HCT116 (cell line): ENCODE measurements at regions not wholly inside any gene's neighbourhood (a gene's known extent, or its start where the extent isn't known, plus 50 kb on each side); places are given as distances from the start of the nearest gene placed in this dataset.

ENCODE experiments used
- POLR2A ChIP-seq: IDR thresholded peaks from 2 replicates; pipeline ENCODE4 v1.7.0; 2011; ENCODE audit warnings: borderline replicate concordance; ENCODE audit not compliant: insufficient read depth, insufficient read length; ENCODE audit errors: extremely low read depth
- POLR2AphosphoS5 ChIP-seq: IDR thresholded peaks from 2 replicates; pipeline ENCODE4 v1.6.1; 2011; ENCODE audit warnings: mild to moderate bottlenecking, low read depth, low read length, moderate library complexity
- RAD21 ChIP-seq: IDR thresholded peaks from 2 replicates; pipeline ENCODE4 v1.6.1; 2012; ENCODE audit warnings: low read depth, mild to moderate bottlenecking
- SP1 ChIP-seq: IDR thresholded peaks from 2 replicates; pipeline ENCODE4 v1.6.1; 2012; ENCODE audit warnings: low read depth
- TCF7L2 ChIP-seq: IDR thresholded peaks from 2 replicates; pipeline ENCODE4 v1.7.0; 2011; ENCODE audit warnings: borderline replicate concordance, inconsistent platforms; ENCODE audit not compliant: insufficient read depth, insufficient read length; ENCODE audit errors: extremely low read depth
- YY1 ChIP-seq: IDR thresholded peaks from 2 replicates; pipeline ENCODE4 v1.6.1; 2011; ENCODE audit warnings: low read length, low read depth, moderate library complexity, mild to moderate bottlenecking; ENCODE audit not compliant: insufficient replicate concordance; ENCODE audit errors: extremely low read depth
- ZFX ChIP-seq: fragments of 450-650 bp; IDR thresholded peaks from 2 replicates; pipeline ENCODE4 v1.6.1; 2017
- ZNF274 ChIP-seq: fragments of 200-500 bp; sonication (Bioruptor generic); IDR thresholded peaks from 2 replicates; pipeline ENCODE4 v1.6.1; 2014; ENCODE audit warnings: mild to moderate bottlenecking, low read depth, low read length, inconsistent platforms
- TF ChIP-seq, protein P1 (sequence below), 3 experiments: fragments of 200-600 bp in 1 of 3; sonication (generic) in 1 of 3; IDR thresholded peaks in 2 of 3; conservative IDR thresholded peaks in 1 of 3; 2 replicates each; pipeline ENCODE4 v1.5.1; 2012 to 2017; ENCODE audit warnings: low read depth in 2 of 3, low read length in 2 of 3, antibody characterized with exemption in 1 of 3, borderline replicate concordance in 1 of 3, control low read depth in 1 of 3, mild to moderate bottlenecking in 1 of 3, mixed read lengths in 1 of 3, mixed run types in 1 of 3, moderate library complexity in 1 of 3; ENCODE audit not compliant: insufficient read depth in 1 of 3
- TF ChIP-seq, protein P2 (sequence below): IDR thresholded peaks from 2 replicates; pipeline ENCODE4 v1.6.1; 2012; ENCODE audit warnings: low read depth

DNA sequence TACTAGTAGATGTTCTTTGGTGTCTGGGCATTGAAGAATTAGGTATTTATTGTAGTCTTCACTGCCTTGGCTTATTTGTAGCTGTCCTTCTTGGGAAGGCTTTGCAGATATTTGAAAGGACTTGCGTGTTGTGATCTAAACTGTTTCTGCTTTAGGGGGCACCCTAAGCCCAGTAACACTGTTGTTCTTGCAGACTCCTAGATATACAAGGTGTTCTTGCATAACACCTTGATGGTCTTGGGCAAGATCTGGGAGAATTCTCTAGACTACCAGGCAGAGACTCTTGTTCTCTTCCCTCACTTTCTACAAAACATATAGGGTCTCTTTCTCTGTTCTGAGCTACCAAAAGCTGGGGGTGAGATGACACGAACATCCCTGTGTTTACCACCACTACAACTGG lies 179.1 kb downstream of the FAM170A start:
- TF ChIP-seq, protein P1, sequence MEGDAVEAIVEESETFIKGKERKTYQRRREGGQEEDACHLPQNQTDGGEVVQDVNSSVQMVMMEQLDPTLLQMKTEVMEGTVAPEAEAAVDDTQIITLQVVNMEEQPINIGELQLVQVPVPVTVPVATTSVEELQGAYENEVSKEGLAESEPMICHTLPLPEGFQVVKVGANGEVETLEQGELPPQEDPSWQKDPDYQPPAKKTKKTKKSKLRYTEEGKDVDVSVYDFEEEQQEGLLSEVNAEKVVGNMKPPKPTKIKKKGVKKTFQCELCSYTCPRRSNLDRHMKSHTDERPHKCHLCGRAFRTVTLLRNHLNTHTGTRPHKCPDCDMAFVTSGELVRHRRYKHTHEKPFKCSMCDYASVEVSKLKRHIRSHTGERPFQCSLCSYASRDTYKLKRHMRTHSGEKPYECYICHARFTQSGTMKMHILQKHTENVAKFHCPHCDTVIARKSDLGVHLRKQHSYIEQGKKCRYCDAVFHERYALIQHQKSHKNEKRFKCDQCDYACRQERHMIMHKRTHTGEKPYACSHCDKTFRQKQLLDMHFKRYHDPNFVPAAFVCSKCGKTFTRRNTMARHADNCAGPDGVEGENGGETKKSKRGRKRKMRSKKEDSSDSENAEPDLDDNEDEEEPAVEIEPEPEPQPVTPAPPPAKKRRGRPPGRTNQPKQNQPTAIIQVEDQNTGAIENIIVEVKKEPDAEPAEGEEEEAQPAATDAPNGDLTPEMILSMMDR (IDR thresholded peaks at IDR 0.05 in 2 of 3, conservative IDR thresholded peaks at IDR 0.05 in 1 of 3; ENCODE audit: borderline replicate concordance in 1 of 3, insufficient read depth in 1 of 3, low read depth in 2 of 3, low read length in 2 of 3), result no peak
- TF ChIP-seq POLR2A (no peak), POLR2AphosphoS5 (no peak), ZNF274 (no peak), TCF7L2 (no peak), ZFX (no peak), SP1 (no peak), RAD21 (no peak), YY1 (no peak)
- TF ChIP-seq, protein P2, sequence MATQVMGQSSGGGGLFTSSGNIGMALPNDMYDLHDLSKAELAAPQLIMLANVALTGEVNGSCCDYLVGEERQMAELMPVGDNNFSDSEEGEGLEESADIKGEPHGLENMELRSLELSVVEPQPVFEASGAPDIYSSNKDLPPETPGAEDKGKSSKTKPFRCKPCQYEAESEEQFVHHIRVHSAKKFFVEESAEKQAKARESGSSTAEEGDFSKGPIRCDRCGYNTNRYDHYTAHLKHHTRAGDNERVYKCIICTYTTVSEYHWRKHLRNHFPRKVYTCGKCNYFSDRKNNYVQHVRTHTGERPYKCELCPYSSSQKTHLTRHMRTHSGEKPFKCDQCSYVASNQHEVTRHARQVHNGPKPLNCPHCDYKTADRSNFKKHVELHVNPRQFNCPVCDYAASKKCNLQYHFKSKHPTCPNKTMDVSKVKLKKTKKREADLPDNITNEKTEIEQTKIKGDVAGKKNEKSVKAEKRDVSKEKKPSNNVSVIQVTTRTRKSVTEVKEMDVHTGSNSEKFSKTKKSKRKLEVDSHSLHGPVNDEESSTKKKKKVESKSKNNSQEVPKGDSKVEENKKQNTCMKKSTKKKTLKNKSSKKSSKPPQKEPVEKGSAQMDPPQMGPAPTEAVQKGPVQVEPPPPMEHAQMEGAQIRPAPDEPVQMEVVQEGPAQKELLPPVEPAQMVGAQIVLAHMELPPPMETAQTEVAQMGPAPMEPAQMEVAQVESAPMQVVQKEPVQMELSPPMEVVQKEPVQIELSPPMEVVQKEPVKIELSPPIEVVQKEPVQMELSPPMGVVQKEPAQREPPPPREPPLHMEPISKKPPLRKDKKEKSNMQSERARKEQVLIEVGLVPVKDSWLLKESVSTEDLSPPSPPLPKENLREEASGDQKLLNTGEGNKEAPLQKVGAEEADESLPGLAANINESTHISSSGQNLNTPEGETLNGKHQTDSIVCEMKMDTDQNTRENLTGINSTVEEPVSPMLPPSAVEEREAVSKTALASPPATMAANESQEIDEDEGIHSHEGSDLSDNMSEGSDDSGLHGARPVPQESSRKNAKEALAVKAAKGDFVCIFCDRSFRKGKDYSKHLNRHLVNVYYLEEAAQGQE, result no peak
